ENCODE measurements at regions not wholly inside any gene's neighbourhood (a gene's known extent, or its start where the extent isn't known, plus 50 kb on each side); places are given as distances from the start of the nearest gene placed in this dataset.
"Not testable (repeated sequence)": the region's sequence is repeated elsewhere in the genome, so short reads cannot be mapped to it uniquely, and the experiment has no call there.

GRCh38 chr2:87568554-87569278 lies 179.2 kb upstream of the PLGLB2 start:
- not testable (repeated sequence) for TF ChIP-seq POLR2A, CTCF (IDR thresholded peaks at IDR 0.05)

Data from right lobe of liver (tissue), 4 donors.